Upper lobe of right lung (tissue), 1 donor: ENCODE measurements at regions not wholly inside any gene's neighbourhood (a gene's known extent, or its start where the extent isn't known, plus 50 kb on each side); places are given as distances from the start of the nearest gene placed in this dataset.

Experiments used
- ATAC-seq: fragments of 200-7000 bp; cut with Tn5 transposase; one replicate; pipeline ENCODE4 v1.9.1; 2020; ENCODE audit warnings: mild to moderate bottlenecking, moderate library complexity
- DNase-seq: peaks from one replicate; pipeline ENCODE4 v3.0.0-alpha.2; 2020
- H3K27ac ChIP-seq: fragments of 200-600 bp; one replicate; pipeline ENCODE4 v1.8.0; 2022
- H3K27me3 ChIP-seq: fragments of 200-600 bp; one replicate; pipeline ENCODE4 v1.8.0; 2022; ENCODE audit warnings: mild to moderate bottlenecking
- H3K36me3 ChIP-seq: fragments of 200-600 bp; one replicate; pipeline ENCODE4 v1.8.0; 2022
- H3K4me1 ChIP-seq: fragments of 200-600 bp; one replicate; pipeline ENCODE4 v1.8.0; 2022
- H3K4me3 ChIP-seq: fragments of 200-600 bp; one replicate; pipeline ENCODE4 v1.8.0; 2022; ENCODE audit warnings: mild to moderate bottlenecking
- H3K9me3 ChIP-seq: fragments of 200-600 bp; one replicate; pipeline ENCODE4 v1.8.0; 2022
- CTCF ChIP-seq: fragments of 200-600 bp; IDR thresholded peaks from one replicate; pipeline ENCODE4 v1.8.0; 2022; ENCODE audit warnings: antibody characterized with exemption
- intact Hi-C: fragments of 100-400 bp; cut with DNase I; formaldehyde crosslinking; loops from one replicate; pipeline ENCODE4 v1.11.0; 2022
- donor health status: DM: no; HTN: yes; CAD: no; lungs with severe emphysema.

DNA sequence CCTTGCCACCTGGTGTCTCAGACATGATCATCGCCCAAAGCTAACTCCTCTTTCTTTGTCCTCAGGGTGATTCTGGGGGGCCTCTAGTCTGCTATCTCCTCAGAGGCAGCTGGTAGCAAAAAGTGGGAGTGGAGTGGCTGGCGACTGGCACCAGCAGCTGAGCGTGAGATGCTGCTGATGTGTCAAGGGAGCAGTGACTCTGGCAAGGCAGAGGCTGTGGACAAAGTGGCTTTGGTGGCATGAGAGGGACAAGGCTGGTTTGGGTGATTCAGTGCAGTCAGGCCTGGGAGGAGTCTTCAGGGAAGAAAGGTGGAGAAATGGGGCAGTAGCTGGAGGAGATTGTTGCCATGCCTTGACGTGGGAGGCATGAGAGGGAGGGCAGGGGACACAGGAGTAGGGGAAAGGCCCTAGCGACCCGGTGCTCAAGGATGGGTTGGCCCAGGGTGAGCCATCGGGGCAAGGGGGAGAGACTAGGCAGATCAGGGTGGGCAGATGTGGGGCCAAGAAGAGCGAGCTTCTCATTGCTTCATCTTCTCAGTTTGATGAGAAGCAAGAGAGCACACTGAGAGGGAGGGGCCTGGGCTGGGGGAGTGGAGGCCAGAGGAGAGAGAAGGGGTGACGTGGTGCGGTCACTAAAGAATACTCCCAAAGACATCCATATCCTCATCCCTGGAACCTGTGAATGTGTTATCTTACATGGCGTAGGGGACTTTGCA lies 64.2 kb upstream of the SPTLC1 start:
- Histone ChIP-seq H3K4me1 (no peaks in the 10 kb centered on the region), H3K9me3 (no peaks in the 10 kb centered on the region), H3K36me3 (no peaks in the 10 kb centered on the region), H3K27ac (no peak overlapping the region), H3K4me3 (no peak overlapping the region), H3K27me3 (no peaks in the 10 kb centered on the region)
- DNase-seq, result no peak
- intact Hi-C loops, result no loop called here
- ATAC-seq, result no peak
- no peak for TF ChIP-seq CTCF

GRCh38 chr9:92177591-92177990 lies 62.4 kb upstream of the SPTLC1 start:
- no peak for TF ChIP-seq CTCF
- intact Hi-C loops, result no loop called here
- H3K9me3 ChIP-seq, result no peaks in the 10 kb centered on the region
- H3K4me1 ChIP-seq, result no peaks in the 10 kb centered on the region
- no peak overlapping the region for H3K4me3 ChIP-seq
- no peak for ATAC-seq
- no peak for DNase-seq
- H3K36me3 ChIP-seq, result no peaks in the 10 kb centered on the region
- no peaks in the 10 kb centered on the region for H3K27me3 ChIP-seq
- no peak overlapping the region for H3K27ac ChIP-seq

GRCh38 chr9:92176800-92177185 lies 61.6 kb upstream of the SPTLC1 start:
- H3K4me1 ChIP-seq, result no peaks in the 10 kb centered on the region
- ATAC-seq, result no peak
- H3K9me3 ChIP-seq, result no peaks in the 10 kb centered on the region
- H3K27ac ChIP-seq, result no peak overlapping the region
- no peak for DNase-seq
- no peak for TF ChIP-seq CTCF
- H3K36me3 ChIP-seq, result no peaks in the 10 kb centered on the region
- intact Hi-C loops, result no loop called here
- H3K27me3 ChIP-seq, result no peaks in the 10 kb centered on the region
- H3K4me3 ChIP-seq, result no peak overlapping the region

DNA sequence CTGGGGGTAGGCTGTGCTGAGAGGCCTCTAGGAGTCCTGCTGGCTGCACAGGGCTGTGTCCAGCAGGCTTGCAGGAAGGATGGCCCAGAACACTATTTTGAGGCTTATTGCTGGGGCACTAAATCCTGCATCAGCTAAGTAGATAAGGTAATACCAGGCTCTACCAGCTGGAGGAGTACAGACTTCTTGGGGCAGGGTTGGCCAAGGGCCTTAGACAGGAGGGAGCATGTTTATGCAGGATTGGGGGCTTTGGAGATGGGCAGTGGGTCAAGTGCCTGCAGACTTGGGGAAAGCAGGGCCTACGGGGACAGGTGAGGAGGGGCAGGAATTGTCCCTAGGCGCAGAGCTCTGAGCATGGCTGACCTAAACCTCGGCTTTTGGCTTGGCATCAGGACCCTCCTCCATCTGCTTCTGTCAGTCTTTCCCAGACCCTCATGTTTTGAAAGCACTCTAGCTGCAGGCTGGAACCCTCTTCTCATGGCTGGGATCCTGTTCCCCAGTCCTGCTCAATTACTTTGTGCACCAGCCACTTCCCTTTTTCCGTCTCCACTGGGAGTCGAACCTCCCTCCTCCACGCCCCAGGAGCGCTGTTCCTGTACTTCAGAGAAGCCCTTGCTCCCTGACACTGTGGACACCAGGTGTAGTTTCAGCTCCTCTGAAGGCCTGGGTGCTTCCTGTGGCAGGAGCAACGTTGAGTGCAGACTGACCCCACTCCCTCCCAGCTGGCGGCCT lies 61.0 kb upstream of the SPTLC1 start:
- H3K27ac ChIP-seq, result no peak overlapping the region
- H3K27me3 ChIP-seq, result no peaks in the 10 kb centered on the region
- H3K4me1 ChIP-seq, result no peaks in the 10 kb centered on the region
- intact Hi-C loops, result no loop called here
- DNase-seq (no peak), ATAC-seq (no peak)
- H3K4me3 ChIP-seq, result no peak overlapping the region
- no peaks in the 10 kb centered on the region for H3K36me3 ChIP-seq
- TF ChIP-seq CTCF, result no peak
- no peaks in the 10 kb centered on the region for H3K9me3 ChIP-seq

GRCh38 chr9:92175441-92175840 lies 60.2 kb upstream of the SPTLC1 start:
- DNase-seq (no peak), ATAC-seq (no peak)

More at GRCh38 chr9:92175441-92175840, 60.2 kb upstream of the SPTLC1 start:
- intact Hi-C loops, result no loop called here
- no peak overlapping the region for H3K4me3 ChIP-seq
- H3K9me3 ChIP-seq, result no peaks in the 10 kb centered on the region
- H3K36me3 ChIP-seq, result no peaks in the 10 kb centered on the region
- H3K4me1 ChIP-seq, result no peaks in the 10 kb centered on the region
- H3K27me3 ChIP-seq, result no peaks in the 10 kb centered on the region
- no peak overlapping the region for H3K27ac ChIP-seq
- no peak for TF ChIP-seq CTCF
